ENCODE measurements at regions not wholly inside any gene's neighbourhood (a gene's known extent, or its start where the extent isn't known, plus 50 kb on each side); places are given as distances from the start of the nearest gene placed in this dataset.
"Not testable (repeated sequence)": the region's sequence is repeated elsewhere in the genome, so short reads cannot be mapped to it uniquely, and the experiment has no call there.

DNA sequence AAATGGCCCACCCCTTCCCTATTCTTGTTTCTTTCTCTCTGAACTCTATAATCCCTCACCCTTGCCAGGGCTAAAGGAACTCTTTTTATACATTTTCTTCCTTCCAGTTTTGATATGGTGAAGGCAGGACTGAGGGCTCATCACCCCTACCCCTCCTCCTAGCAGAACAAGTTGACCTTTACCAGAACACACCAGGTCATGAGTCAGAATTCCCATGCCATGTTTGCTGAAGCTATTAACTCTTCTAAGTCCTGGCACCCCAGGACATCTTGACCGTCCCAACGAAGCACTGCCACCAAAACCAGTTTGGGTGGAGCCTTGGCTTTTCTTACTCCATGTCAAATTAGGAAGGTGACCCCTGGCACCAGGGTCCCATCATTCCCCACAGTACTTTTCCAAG is 57.5 kb upstream of the DYNLT3 start:
- no peak for DNase-seq (ENCODE audit: low spot score)

DNA sequence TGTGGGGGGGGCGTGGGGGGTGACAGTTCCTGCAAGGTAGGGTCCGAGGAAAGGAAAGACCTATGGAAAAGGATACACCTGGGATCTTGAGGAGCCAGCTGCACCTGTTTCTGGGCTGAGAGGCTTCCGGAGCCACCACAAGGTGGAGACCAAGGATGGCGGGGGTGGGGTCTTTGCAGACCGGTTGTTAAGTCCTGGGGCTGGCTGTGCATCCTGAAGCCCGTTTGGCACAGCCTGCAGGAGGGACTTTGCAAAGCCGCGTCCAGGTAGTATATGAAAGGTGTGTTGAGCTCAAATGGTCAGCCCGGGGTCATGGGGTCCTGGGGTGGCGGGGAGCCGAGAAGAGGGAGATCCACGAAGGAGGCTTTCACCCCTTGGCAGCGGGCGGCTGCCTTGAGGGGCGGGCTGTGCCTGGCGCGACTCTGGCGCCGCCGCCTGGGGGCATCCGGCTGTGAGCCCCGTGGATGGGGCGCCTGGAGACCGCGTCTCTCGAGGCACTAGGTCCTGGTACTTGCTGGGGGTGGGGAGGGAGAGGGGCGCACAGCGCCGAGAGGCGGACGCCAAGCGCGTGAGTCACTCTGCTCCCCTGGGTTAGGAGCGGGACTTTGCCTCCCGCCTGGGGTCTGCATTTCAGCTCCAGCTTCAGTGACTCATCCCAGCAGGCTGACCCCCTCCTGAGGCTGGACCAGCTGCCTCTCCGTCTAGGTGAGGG is 58.2 kb upstream of the DYNLT3 start:
- DNase-seq (ENCODE audit: low spot score), result peak; percentile 5

DNA sequence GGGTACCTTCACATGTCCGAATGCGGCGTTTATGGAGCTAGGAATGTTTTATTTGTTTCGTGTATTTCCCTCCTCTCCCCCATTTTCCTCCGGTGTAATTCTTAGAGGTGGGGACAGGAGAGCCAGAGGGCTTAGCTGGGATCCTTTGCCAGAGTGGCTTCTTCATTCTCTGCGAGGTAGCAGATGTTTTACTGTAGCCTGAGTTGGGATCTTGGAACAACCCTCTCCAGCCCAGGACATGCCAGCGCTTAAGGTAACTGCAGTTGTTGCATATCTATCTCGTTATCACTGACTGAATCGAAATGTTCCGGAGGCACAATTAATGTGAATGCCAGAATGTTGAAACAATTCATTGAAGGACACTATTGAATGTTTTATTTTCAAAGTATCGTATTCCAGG is 59.0 kb upstream of the DYNLT3 start:
- DNase-seq (ENCODE audit: low spot score), result no peak

DNA sequence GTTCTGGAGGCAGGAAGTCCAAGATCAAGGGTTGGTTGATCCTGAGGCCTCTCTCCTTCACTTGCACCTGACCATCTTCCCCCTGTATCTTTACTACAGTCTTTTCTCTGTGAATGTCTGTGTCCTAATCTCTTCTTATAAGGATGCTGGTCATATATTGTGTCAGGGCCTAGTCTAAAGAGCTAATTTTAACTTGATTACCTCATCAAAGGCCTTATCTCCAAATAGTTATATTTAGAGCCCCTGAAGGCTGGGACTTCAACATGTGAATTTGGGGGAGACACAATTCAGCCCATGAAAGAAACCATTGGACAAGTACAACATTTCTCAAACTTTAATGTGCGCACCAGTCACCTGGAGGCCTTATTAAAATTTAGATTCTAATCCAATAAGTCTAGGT is 62.8 kb upstream of the DYNLT3 start:
- DNase-seq (ENCODE audit: low spot score), result no peak

DNA sequence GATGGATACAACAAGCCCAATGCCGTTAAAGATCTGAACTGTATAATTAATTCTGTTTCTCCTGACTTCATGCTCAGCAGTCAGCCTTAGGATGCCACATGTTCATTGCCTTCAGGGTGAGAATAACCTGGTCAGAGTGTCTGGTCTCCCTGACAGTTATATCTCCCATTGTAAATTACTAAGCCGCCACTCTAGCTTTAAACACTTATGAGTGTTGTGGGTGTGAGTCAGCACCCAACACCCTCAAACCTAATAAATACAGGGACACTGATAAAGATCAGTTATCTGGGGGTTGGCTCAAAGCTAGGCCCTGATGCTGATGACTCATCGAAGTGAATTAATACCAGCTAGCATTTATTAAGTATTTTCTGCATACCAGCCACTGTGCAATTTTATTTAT is 64.9 kb upstream of the DYNLT3 start:
- no peak for DNase-seq (ENCODE audit: low spot score)

DNA sequence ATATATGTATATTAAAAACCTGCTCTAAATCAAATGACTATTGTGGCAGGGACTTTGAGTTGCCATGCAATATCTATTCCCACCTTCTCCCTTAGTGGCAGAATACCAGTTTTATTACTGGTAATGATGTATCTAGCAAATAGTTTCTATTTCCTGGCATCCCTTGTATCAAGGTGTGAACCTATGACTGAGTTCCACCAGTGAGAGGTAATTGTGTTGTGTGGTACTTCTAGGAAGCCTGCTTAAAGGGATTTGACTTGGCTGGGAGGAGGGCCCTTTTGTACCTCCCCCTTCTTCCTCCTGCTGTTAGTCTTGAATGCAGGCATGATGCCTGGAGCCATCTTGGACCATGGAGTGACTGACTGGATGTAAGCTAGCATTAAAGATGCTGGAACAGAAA is 65.4 kb upstream of the DYNLT3 start:
- DNase-seq (ENCODE audit: low spot score), result no peak

DNA sequence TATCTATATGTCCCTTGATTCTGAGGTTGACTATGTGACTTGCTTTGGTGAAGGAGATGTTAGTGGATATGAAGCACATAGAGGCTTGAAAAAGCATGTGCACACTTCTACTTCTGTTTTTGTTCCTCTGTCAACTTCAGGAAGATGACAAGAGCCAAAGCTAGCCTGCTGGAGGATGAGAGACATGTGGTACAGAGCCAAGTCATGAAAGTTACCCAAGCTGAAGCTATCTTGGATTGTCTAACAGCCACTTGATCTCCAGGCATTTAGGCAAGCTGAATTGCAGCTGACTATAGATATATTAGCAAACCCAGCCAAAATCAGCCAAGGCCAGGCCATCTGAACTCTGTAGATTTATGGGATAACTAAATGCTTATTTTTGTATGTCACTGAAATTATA is 70.8 kb upstream of the DYNLT3 start:
- no peak for DNase-seq (ENCODE audit: low spot score)

DNA sequence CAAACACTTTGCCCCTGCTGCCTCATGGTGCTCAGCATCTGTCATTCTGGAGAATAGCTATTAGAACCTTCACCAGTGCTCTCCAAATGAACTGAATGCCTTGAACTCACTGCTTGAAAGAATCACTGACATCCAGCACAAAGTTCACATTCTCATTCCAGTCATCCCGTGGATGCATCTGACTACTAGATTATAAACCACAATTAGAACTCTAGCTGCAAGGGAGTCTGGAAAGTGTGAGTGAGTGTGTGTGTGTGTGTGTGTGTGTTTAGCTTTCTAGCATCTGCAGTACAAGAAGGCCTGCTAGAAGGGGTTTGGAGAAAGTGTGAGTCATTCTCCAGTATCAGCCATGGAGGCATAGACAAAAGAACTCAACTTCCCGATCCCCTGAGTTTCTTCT is 71.3 kb upstream of the DYNLT3 start:
- DNase-seq (ENCODE audit: low spot score), result no peak

DNA sequence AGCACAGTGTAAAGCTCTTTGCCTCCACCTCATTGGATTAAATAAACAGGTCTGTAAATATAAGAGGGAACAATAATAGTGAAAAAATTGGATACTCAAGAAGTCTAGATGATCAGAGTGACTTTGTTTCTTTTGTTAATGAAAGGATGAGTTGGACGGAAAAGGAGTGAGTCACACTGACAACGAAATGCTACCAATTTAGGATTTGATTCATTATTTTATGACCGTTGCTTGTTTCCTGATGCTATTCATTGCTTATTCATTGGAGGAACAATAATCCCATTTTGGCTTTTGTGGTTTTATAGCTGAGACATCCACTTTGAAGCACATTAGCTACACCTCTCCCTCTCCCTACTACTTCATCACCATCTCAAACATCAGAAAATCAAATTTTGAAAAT is 74.4 kb upstream of the DYNLT3 start:
- no peak for DNase-seq (ENCODE audit: low spot score)

DNA sequence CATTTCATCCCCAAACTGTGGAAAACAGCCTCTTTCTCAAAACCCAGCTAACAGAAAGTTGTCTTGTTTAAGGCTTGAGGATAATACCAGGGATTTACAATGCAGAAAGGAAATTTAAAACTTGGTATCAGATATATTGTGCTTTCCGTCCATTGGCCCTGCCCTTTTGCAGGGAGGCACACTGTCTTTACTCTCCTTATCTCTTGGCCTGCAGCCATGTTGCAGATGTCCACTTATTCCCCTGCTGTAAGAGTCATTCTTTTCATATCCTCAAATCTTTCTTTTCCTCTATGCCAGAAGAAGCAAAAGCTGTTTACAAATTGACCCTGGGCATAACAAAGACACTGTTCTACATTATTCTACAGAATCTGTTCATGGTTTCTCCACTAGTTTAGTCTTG is 75.6 kb upstream of the DYNLT3 start:
- no peak for DNase-seq (ENCODE audit: low spot score)

DNA sequence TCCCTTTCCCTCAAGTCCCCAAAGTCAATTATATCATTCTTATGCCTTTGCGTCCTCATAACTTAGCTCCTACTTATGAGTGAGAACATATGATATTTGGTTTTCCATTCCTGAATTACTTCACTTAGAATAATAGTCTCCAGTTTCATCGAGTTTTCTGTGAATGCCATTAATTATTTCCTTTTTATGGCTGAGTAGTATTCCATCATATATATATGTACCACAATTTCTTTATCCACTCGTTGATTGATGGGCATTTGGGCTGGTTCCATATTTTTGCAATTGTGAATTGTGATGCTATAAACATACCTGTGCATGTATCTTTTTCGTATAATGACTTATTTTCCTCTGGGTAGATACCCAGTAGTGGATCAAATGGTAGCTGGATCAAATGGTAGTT is 78.4 kb upstream of the DYNLT3 start:
- not testable (repeated sequence) for DNase-seq (ENCODE audit: low spot score)

DNA sequence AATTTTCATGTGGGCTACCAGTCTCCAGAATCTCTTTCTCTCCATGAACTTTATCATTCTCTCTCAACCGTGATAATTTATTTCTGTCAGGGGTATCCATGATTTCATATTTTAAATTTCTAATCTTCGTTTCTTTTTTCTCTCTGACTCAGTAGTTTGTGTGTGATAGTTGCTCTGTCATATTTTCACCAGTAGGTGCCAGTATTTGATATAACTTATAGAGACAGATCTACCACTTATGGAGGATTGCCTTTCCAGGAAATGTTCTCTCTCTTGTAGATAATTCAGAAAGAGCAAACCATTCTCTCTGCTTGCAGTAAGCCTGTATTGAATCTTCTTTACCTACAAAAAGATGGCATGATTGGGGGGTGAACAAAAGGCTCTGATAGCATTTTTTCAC is 79.3 kb upstream of the DYNLT3 start:
- DNase-seq (ENCODE audit: low spot score), result no peak

DNA sequence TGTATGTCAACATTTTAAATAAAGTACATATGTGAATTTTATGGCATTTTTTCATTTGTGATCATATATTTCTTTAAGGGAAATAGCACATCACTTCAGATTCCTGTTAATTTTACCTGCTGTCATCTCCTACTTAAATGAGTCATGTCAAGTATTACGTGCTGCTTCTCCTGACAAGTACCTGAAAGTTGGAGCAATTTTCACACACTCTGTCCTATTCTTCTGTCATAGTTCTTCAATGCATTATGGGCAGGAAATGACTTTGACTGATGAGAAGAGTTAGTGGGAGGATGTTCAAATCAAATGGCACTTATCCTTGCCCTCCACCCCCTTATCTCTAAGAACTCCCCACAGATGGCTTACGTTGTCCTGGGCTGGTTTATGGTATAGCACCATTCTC is 64.2 kb upstream of the SYTL5 start:
- DNase-seq (ENCODE audit: low spot score), result no peak

DNA sequence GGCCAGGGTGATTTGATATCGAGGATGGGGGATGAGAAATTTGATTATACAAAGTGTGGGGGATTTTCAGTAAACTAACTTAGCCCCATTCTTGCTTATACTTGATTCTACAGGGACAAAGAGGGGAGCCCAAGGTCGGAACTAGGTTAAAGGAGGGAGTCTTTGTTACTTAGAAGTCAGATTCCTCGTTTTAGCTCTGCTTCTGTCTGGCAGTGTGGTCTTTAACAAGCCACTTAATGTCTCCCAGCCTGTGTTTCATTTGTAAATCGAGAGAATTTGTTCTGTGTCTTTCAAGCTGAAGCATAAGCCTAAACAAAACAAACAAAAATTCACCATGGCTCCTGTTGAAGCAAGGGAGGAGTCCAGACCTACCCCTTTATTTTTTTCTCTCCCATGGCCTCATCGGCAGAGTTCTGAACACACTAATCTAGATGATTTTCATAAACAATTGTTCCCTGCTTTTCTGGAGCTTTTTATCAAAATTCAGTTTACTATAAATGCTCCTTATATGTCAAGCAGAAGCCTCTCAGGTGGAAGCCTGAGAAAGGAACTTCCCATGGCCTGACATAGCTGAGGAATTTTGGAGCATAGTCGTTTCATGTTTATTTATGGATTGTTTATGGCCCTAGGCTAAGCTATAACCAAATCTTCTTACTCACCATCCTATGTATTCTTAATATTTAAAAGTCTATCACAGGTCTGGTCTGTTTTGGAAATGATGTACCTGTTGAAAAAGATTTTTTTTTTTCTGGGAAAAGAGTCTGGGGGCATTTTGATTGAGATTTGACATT is 62.6 kb upstream of the SYTL5 start:
- no peak for DNase-seq (ENCODE audit: low spot score)

DNA sequence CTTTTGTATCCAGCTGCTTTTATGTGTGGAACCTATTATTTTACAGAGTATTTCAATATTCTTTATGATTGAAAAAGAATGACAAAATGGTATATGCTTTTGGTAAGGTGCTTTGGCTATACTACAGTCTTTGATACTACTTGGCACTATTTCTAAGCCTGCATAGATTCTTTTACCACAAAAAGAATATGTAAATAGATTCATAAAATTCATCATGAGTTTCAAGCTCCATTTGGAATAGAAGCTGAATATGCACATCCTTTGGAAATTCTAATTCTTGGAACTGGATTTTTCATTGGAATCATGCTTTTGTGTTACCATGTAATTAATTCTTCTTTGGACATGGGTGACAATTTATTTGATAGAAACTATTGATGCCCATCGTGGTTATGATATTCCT is 60.2 kb upstream of the SYTL5 start:
- DNase-seq (ENCODE audit: low spot score), result no peak

DNA sequence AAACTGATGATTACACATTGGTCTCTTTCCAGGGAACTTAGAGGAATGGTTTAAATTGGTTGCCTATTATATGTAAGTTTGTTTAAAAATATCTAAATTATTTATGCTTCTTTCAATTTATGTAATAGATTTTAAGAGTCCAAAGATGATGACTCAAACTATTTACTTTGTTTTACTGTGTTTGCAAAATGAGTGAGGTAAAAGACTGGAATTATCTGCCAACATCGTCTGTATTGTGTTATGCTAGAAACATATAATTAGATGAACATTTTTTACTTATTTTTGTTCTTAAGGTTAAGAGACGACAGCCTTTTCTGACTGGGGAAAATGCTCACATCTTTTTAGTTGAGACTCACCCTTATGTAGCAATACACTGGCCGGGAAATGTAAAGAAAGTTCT is 51.1 kb upstream of the SYTL5 start:
- DNase-seq (ENCODE audit: low spot score), result no peak

DNA sequence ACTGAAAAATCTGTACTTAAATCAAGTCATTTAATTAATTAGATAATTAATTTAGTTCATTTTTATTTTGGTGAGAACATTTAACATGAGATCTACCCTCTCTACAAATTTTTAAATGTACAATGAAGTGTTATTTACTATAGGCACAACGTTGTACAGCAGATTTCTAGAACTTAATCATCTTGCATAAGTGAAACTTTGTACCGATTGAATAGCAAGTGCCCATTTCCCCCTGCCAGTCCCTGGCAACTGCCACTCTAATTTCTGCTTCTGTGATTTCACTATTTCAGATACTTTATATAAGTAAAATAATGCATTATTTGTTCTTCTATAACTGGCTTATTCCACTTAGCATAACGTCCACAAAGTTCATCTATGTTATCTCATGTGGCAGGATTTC is 50.1 kb upstream of the SYTL5 start:
- DNase-seq (ENCODE audit: low spot score), result no peak

All from Ammon's horn (tissue), 1 donor.